ENCODE measurements at regions not wholly inside any gene's neighbourhood (a gene's known extent, or its start where the extent isn't known, plus 50 kb on each side); places are given as distances from the start of the nearest gene placed in this dataset.
"Not testable (repeated sequence)": the region's sequence is repeated elsewhere in the genome, so short reads cannot be mapped to it uniquely, and the experiment has no call there.

GRCh38 chr4:131683314-131683713 is 1465.8 kb upstream of the PCDH10 start:
- TF ChIP-seq POU2F2, SPI1, POLR2A, POLR2AphosphoS5, TAF1 (IDR thresholded peaks at IDR 0.05; ENCODE audit: low read depth, low read length): not testable (repeated sequence)

Data from GM12891 (cell line).